HG02610 (cell line): ENCODE measurements at regions not wholly inside any gene's neighbourhood (a gene's known extent, or its start where the extent isn't known, plus 50 kb on each side); places are given as distances from the start of the nearest gene placed in this dataset.
"Not testable (repeated sequence)": the region's sequence is repeated elsewhere in the genome, so short reads cannot be mapped to it uniquely, and the experiment has no call there.

Source experiments
- ATAC-seq: cut with Tn5 transposase; IDR thresholded peaks from one replicate; pipeline ENCODE4 v1.9.1; 2021; ENCODE audit warnings: mild to moderate bottlenecking, moderate library complexity; ENCODE audit not compliant: unreplicated experiment

DNA sequence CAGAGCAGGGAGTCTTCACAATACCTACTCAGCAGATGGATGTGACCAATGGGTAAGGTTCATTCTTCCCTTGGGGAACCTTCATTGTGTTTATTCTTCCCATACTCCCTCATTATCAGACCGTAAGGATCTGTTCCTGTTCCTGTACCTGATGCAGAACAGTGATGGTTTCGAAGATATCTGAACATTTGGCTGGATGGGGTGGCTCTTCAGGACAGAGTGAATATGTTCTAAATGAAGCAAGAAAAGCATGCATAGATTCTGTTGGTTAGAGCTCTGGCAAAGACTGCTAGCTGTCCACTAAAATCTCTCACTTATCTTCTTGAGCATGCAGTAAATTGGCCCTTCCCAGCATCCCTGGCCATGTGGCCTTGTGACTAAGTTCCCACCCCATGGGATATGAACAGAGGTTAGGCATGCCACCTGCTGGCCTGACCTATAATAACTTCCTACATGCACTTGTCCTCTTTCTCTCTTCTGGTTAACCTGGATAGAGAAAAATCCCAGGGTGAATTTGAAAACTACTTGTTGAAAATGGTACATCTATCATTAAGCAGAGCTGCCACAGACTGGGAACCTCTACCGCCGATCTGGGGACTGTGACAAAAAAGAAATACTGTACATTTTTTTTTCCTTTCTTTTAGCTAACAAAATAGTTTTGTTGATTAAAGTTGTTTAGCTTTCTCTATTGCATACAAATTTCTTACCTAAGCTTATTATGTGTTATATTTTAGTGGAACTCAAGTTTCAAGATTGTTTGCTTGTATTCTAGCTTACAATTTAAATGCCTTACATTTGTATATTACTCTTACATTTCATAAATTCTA lies 60.0 kb upstream of the BANK1 start:
- ATAC-seq: peak; percentile 88

- ATAC-seq: no peak
Observed at GRCh38 chr4:101727238-101727637, 63.3 kb upstream of the BANK1 start.

- no peak for ATAC-seq
Observed at GRCh38 chr4:101724093-101724492, 66.4 kb upstream of the BANK1 start.

DNA sequence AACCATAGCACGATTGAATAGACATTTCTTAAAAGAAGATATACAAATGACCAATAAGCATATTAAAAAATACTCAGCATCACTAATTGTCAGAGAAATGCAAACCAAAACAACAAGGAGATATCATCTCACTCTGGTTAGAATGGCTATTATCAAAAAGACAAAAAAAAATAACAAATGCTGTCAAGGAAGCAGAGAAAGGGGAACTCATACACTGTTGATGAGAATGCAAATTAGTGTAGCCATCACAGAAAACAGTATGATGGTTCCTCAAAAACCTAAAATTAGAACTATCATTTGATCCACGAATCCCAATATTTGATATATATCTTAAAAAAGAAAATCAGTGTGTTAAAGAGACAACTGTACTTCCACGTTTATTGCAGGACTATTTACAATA lies 71.7 kb upstream of the BANK1 start:
- no peak for ATAC-seq

GRCh38 chr4:101711590-101712260 lies 78.8 kb upstream of the BANK1 start:
- ATAC-seq: no peak

- no peak for ATAC-seq
Observed at GRCh38 chr4:101710806-101711205, 79.7 kb upstream of the BANK1 start.

DNA sequence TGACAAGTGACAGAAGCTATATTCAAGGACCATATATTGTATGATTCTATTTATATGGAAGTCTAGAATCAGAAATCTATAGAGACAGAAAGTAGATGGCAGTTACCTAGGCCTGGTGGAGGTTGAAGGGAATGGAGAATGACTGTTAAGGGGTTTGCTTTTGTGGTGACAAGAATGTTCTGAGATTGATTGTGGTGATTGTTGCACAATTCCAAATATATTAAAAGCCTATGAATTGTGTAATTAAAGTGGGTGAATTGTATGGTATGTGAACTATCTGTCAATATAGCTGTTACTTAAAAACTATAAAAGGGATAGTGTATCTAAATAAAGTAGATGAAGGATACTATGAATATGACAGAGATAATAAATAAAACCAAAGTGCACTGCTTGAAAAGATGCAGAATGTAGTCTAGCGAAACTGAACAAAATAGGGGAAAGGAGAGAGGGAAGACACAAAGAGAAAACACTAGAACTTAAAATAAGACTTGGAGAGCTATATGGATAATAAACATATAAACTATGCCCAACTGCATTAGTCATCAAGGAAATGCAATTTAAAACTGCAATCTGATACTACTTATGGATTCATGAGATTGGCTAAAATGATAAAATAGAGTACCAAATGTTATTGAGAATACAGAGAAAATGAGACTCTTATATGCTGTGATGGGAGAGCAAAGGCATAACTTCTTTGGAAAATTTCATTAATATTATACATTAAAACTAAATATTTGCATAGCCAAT lies 82.1 kb upstream of the BANK1 start:
- no peak for ATAC-seq

DNA sequence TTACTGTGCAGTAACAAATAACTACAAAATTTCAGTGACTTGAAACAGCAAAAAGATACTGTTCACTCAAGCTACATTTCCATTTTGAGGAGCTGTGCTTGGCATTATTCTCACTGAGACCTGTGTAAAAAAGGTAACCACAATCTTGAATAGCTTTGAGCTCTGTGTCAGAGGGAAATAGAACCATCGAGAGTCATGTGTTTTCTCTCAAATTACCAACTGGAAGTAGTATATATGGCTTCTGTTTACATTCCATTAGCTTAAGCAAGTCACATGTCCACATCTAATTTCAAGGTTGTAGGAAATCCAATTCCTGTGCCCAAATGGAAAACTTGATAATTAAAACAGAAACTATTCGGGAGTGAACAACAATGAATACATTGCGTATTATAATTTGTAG lies 82.9 kb upstream of the BANK1 start:
- no peak for ATAC-seq

DNA sequence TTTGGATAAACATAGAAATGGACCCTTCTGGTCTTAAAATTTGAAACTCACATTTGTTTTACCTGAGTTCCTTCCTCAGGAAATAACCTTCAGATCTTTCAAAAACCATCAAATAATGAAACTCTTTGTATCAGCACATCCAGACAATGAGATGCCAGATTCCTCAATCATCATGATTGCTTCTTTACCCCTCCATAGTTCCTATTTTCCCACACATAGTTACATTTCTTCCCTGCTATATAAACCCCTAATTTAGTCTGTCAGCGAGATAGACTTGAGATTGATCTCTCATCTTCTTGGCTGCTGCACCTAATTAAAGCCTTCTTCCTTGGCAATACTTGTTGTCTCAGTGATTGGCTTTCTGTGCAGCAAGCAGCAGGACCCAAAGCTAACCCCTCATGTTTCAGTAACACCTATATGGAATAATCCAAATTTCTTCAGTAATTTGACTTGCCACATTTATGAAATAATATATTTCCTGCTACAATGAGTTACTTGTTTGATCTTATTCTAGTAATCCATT lies 83.9 kb upstream of the BANK1 start:
- ATAC-seq: no peak

- no peak for ATAC-seq
Observed at GRCh38 chr4:101701551-101701950, 89.0 kb upstream of the BANK1 start.

DNA sequence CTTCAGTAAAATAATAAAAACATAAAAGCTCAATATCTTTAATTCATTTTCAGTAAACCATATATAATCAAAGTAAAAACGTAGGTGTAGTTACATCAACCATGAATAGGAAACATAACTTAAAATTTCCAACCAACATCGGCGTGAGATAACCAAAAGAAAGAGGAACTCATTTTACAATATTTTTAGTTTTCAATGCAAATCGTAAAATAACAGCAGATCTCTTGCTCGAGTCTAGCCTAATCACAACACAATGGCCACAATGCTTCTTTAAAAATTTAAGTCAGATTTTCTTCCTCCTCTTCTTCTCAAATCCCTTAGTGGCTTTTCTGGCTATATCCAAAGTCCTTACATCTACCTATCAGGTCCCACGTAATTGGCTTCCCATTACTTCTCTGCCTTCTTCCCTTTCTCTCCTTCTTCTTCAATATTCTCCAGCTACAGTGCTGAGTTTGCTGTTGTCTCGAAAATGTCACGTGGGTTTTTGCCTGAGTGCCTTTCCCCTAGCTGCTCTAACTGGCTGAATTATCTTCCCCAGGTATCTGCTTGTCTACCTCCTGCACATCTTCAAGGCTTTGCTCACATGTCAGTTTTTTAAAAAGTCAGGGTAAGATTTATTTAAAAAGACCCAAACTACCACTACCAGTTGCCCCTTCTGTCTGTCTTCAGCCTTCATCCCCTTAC lies 90.9 kb upstream of the BANK1 start:
- ATAC-seq: no peak

- no peak for ATAC-seq
Observed at GRCh38 chr4:101697266-101697665, 93.3 kb upstream of the BANK1 start.

- no peak for ATAC-seq
Observed at GRCh38 chr4:101696276-101697010, 94.1 kb upstream of the BANK1 start.

GRCh38 chr4:101695176-101695575 lies 95.4 kb upstream of the BANK1 start:
- ATAC-seq: no peak

- not testable (repeated sequence) for ATAC-seq
Observed at GRCh38 chr4:101694403-101694802, 96.1 kb upstream of the BANK1 start.

GRCh38 chr4:101693842-101694398 lies 96.6 kb upstream of the BANK1 start:
- ATAC-seq: peak; percentile 61

GRCh38 chr4:101689220-101689619 lies 101.3 kb upstream of the BANK1 start:
- no peak for ATAC-seq

- ATAC-seq: no peak
Observed at GRCh38 chr4:101685126-101685525, 105.4 kb upstream of the BANK1 start.

GRCh38 chr4:101682946-101683345 lies 107.6 kb upstream of the BANK1 start:
- no peak for ATAC-seq

DNA sequence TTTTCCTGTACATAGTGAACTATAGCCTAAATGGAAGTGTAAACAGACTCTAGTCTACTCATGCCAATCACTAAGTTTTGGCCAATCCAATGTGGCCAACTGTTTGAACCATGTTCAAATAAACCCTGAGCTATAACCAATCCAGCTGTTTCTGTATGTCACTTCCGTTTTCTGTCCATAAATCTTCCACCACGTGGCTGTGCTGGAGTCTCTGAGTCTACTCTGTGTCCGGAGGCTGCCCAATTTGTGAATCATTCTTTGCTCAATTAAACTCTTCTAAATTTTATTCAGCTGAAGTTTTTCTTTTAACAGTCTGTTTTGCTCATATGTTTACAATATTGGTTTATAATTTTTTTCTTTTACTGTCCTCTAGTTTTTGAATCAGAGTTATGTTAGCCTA lies 112.3 kb upstream of the BANK1 start:
- no peak for ATAC-seq
